ENCODE measurements at regions not wholly inside any gene's neighbourhood (a gene's known extent, or its start where the extent isn't known, plus 50 kb on each side); places are given as distances from the start of the nearest gene placed in this dataset.

- no peak for TF ChIP-seq EGR1 (IDR thresholded peaks at IDR 0.05; ENCODE audit: low read depth in 2 of 2)
- no peak for TF ChIP-seq NR2F2 (IDR thresholded peaks at IDR 0.05)
- TF ChIP-seq MAX (IDR thresholded peaks at IDR 0.05), result no peak
- no peak for TF ChIP-seq CTCF (IDR thresholded peaks at IDR 0.05; ENCODE audit: low read depth, low read length, missing input control)
- no peak for TF ChIP-seq FOXA2 (IDR thresholded peaks at IDR 0.05)
- no peak for TF ChIP-seq ZBTB33 (IDR thresholded peaks at IDR 0.05)
- no peak for TF ChIP-seq SP1 (IDR thresholded peaks at IDR 0.05)
- no peak for TF ChIP-seq YY1 (IDR thresholded peaks at IDR 0.05)
- no peak for TF ChIP-seq GABPA (IDR thresholded peaks at IDR 0.05 in 1 of 2, conservative IDR thresholded peaks at IDR 0.05 in 1 of 2)
- TF ChIP-seq FOXA1 (IDR thresholded peaks at IDR 0.05), result no peak
- Histone ChIP-seq H3K27me3 (ENCODE audit: control insufficient read depth in 4 of 4, insufficient read depth in 4 of 4, low read length in 3 of 4) (peaks cover 0 to 2% (median 0%) of the 10 kb centered on the region in 4 donors), H3K4me3 (ENCODE audit: low read depth in 1 of 3, low read length in 3 of 3) (no peak overlapping the region), H3K9ac (ENCODE audit: low read depth in 1 of 2, low read length in 2 of 2) (no peak overlapping the region), H3K27ac (ENCODE audit: low read depth in 1 of 2, low read length in 2 of 2) (no peak overlapping the region), H3K9me3 (ENCODE audit: control insufficient read depth in 4 of 4, low read length in 3 of 4) (no peaks in the 10 kb centered on the region), H3K4me1 (ENCODE audit: control insufficient read depth in 4 of 4, insufficient read depth in 4 of 4, low read length in 3 of 4) (no peaks in the 10 kb centered on the region), H3K36me3 (ENCODE audit: control insufficient read depth in 4 of 4, insufficient read depth in 3 of 4, low read depth in 1 of 4, low read length in 3 of 4) (no peaks in the 10 kb centered on the region)
- no peak for DNase-seq (ENCODE audit: low spot score)
- 66% methylated on average over 22 of the region's 22 CpGs for WGBS
Observed at GRCh38 chr1:30642391-30643120, 80.8 kb downstream of the MATN1 start.

- no peak overlapping the region for H3K27ac ChIP-seq (ENCODE audit: low read depth in 1 of 2, low read length in 2 of 2)
- H3K9me3 ChIP-seq (ENCODE audit: control insufficient read depth in 4 of 4, low read length in 3 of 4), result no peaks in the 10 kb centered on the region
- H3K36me3 ChIP-seq (ENCODE audit: control insufficient read depth in 4 of 4, insufficient read depth in 3 of 4, low read depth in 1 of 4, low read length in 3 of 4), result no peaks in the 10 kb centered on the region
- TF ChIP-seq RAD21 (IDR thresholded peaks at IDR 0.05), result no peak
- no peak for TF ChIP-seq NR2F2 (IDR thresholded peaks at IDR 0.05)
- no peak for TF ChIP-seq HNF4A (conservative IDR thresholded peaks at IDR 0.05)
- TF ChIP-seq CTCF (IDR thresholded peaks at IDR 0.05; ENCODE audit: low read depth, low read length, missing input control), result no peak
- TF ChIP-seq FOXA2 (IDR thresholded peaks at IDR 0.05), result no peak
- TF ChIP-seq MAX (IDR thresholded peaks at IDR 0.05), result no peak
- TF ChIP-seq HNF4G (IDR thresholded peaks at IDR 0.05), result no peak
- TF ChIP-seq TAF1 (conservative IDR thresholded peaks at IDR 0.05), result no peak
- TF ChIP-seq EGR1 (IDR thresholded peaks at IDR 0.05; ENCODE audit: low read depth in 2 of 2), result no peak
- no peak for TF ChIP-seq FOXA1 (IDR thresholded peaks at IDR 0.05)
- no peak for TF ChIP-seq SP1 (IDR thresholded peaks at IDR 0.05)
- no peak for TF ChIP-seq ATF3 (IDR thresholded peaks at IDR 0.05)
- TF ChIP-seq REST (IDR thresholded peaks at IDR 0.05), result no peak
- TF ChIP-seq JUND (IDR thresholded peaks at IDR 0.05), result no peak
- no peak overlapping the region for H3K4me3 ChIP-seq (ENCODE audit: low read depth in 1 of 3, low read length in 3 of 3)
- DNase-seq (ENCODE audit: low spot score), result no peak
- WGBS, result 67% methylated on average over 13 of the region's 13 CpGs
- H3K9ac ChIP-seq (ENCODE audit: low read depth in 1 of 2, low read length in 2 of 2), result no peak overlapping the region
- no peaks in the 10 kb centered on the region for H3K4me1 ChIP-seq (ENCODE audit: control insufficient read depth in 4 of 4, insufficient read depth in 4 of 4, low read length in 3 of 4)
- H3K27me3 ChIP-seq (ENCODE audit: control insufficient read depth in 4 of 4, insufficient read depth in 4 of 4, low read length in 3 of 4), result peaks cover 0 to 2% (median 0%) of the 10 kb centered on the region in 4 donors
Observed at GRCh38 chr1:30641572-30642353, 81.6 kb downstream of the MATN1 start.
